Fibroblast of skin of scalp (primary cell): ENCODE measurements at regions not wholly inside any gene's neighbourhood (a gene's known extent, or its start where the extent isn't known, plus 50 kb on each side); places are given as distances from the start of the nearest gene placed in this dataset.

ENCODE experiments used
- DNase-seq: peaks from one replicate; pipeline ENCODE4 v3.0.0-alpha.2; 2013

DNA sequence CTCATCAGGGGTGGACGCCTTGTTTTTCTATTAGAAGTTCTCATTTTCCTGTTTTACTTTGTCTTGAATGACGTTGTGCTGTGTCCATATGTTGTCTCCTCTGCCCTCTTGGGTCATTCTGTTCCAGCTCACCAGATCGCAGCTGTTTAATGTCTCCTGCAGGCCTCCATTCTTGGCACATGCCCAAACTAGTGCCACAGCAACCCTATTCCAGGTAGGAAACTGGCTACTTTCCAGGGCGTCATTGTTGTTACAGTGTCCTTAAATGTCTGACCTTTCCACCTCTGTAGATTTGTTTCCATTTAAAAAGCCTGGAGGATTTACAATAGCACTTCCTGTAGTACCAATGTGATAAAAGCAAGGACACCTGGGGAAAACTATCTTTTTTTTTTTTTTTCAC is 500.7 kb downstream of the METTL4 start:
- no peak for DNase-seq

DNA sequence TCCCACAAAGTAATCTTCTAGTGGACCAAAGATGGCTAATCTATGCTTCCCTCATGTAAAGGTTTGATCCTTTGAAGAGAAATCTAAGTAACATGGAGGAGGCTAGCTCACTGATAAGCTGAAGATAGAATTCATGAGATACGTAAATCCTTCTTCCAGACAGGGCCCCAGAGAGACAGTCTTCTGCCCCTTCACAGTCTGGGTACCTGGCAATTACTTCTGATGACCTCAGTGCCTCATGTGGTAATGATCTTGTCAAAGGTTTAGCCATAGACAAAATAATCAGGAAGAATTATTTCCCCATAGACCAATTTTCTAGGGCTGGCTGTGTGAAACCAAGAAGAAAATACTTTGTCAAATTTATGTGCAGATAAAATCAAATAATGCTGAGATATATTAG is 495.8 kb downstream of the METTL4 start:
- no peak for DNase-seq

DNA sequence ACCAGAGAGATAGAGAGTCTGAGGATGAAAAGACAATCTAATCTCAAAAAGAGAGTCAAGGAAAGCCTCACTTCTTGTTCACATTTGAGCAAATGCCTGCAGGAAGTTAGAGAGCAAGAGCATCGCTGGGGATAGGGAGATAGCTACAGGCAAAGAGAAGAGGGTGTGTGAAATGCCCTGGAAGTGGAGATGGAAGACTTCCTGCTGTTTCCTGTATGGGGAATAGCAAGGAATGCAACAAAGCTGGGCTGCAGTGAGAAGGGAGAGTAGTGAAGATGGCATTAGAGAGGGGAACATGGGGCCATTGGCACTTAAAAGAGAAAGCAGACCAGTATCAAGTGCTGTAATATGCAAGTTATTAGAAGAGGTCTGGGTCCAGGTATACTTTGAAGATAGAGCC is 488.6 kb downstream of the METTL4 start:
- DNase-seq, result no peak

DNA sequence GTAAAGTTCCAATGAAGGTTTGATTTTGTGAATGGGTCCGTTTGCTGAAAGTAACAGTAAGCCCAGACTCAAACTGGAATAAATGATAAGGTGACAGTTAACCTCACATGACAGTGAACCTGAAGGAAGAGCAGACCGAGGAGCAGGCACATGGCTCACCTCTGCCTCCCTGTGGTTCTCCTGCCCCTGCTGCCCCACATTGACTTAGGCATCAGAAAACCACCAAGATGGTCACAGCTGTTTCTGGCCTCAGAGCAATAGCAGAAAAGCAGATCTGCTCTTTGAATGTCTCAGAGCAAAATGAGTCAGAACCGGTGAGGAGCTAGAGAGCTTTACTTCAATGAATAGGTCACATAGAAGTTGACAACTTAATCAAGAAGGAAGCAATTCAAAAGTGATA is 487.6 kb downstream of the METTL4 start:
- no peak for DNase-seq

DNA sequence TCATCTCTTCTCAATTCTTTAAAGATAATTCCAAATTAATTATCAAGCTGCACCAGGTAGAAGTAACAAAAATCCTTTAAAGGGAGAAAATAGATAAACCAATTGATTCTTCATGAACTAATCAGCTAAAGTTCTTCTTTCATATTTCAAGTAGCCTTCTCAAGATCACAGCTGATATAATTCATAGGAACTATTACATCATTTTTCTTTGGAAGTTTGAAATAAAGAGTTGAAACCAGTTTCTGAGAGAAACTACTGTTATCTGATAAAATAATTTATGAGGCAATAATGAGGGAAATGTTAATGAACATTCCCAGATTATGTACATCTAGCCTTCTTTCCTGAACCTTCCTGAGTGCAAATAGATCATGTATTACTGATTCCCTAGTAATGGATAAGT is 484.9 kb downstream of the METTL4 start:
- DNase-seq, result no peak

DNA sequence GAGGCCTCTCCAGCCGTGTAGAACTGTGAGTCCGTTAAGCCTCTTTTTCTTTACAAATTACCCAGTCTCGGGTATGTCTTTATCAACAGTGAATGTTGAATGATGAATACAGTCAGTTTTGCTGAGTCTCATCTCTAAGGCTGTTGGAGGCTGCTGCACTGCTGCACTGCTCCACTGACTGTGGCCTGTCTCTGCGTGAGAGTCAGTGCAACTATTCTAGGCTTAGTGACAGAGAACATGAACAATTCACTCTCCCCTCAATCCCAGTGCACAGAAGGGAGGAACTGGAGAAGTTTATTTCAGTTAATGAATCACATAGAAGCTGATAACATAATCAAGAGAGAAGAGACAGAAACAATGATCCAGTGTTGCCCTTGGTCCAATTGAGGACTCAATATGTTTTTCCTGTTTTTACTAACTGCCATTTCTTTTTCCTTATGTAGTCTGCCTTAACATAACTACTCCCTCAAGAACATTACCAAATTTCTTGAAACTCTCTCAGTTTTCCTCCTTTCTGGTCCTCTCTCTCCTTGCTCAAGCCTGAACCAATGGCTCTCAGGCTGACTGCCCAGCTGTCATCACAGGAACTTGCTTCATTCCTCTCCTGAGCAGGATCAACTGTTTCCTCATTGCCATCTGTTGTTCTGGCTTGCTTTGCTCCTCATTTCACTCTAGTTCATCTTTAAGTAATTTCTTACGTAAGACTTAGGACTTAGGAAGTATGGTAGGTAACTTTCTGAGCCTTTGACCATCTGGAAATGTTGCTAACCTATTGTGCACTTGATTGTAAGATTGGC is 483.2 kb downstream of the METTL4 start:
- no peak for DNase-seq

DNA sequence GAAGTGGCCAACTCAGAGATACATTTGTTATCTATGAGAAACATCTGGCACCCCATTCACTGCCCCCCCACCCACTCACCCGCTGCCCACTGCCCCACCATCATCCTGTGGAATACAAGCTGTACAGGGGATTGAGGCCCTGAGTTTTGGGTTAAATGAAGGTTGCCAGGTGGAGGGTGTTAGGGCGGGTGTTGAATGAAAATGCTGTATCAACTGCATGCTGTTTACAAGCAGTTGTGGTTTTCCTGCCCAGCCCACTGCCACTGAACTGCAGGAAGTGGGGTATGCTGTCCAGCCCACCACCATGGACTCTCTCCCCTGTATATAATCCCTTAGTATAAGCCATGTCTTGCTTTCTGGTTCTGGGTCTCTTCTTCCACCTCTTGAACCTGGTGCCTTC is 481.9 kb downstream of the METTL4 start:
- DNase-seq, result no peak

DNA sequence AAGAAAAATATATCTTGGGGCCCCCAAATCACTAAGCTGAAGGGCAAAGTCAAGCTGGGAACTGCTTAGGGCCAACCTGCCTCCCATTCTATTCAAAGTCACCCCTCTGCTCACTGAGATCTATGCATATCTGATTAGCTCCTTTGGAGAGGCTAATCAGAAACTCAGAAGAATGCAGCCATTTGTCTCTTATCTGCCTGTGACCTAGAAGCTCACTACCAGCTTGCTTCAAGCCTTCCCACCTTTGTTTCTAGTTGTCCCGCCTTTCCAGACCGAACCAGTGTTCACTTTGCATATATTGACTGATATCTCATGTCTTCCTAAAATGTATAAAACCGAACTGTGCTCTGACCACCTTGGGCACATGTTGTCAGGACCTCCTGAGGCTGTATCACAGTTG is 479.4 kb downstream of the METTL4 start:
- DNase-seq, result no peak

DNA sequence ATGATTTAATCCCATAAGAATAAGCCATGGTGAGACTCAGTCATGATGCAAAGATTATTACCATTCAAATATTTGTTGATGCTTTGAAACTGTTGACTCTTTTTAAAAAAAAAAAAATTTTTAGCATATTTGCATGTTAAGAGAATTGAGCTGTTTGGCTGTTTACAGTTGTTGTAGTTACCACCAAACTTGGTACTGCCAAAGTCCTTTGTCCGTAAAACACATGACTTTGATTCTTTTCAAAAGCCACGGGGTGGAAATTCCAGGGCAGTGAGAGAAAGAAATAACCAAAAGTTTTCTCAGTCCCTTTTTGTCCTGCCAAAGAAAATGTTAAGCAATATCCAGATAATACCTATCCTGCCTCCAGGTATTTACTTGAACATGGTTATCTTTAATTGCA is 474.8 kb downstream of the METTL4 start:
- DNase-seq, result no peak

DNA sequence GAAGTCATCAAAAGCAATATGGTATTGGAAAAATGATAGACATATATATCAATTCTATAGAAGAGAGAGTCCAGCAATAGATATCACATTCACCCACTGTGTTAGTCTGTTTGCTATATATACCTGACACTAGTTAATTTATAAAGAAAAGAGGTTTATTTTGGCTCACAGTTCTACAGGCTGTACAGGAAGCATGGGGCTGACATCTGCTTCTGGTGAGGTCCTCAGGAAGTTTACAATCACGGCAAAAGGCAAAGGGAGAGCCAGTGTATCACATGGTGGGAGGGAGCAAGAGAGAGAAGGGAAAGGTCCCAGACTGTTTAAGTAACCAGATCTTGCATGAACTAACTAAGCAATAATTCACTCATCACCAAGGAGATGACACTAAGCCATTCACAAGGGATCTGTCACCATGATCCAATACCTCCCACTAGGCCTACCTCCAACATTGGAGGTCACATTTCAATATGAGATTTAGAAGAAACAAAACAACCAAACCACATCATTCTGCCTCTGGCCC is 470.6 kb downstream of the METTL4 start:
- DNase-seq, result no peak

DNA sequence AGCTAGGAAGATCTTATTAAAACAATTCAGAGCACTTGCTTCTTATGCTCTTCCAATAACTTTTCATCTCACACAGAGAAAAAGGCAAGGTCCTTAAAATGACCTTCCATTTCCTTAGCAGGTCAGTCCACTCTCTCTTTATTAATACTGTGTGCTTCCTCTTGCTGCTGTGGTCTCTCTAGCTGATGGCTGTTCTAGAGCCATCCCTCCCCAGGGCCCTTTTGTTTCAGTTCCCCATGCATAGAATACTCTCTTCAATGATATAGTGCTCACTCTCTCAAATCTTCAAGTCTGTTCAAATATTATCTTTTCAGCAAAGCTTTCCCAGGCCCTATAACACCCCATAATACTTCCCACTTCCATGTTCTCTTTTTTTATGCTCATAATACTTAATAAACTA is 469.3 kb downstream of the METTL4 start:
- no peak for DNase-seq

DNA sequence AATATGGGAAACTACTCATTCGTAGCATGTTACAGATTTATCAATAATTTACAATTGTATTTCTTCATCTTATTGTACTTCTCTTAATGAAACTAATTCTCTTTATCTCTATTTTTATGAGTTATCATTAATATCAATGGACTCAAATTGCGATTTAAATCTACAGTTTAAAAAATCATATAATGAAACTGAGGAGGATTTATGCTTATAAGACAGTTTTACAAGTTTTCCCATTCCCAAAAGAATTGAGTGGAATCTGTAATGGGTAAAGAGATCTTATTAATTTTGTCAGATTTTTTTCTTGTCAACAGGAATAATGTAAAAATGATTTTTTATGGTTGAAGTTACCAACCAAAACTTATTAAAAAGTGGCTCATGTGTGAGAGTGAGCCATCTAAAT is 468.0 kb downstream of the METTL4 start:
- no peak for DNase-seq

DNA sequence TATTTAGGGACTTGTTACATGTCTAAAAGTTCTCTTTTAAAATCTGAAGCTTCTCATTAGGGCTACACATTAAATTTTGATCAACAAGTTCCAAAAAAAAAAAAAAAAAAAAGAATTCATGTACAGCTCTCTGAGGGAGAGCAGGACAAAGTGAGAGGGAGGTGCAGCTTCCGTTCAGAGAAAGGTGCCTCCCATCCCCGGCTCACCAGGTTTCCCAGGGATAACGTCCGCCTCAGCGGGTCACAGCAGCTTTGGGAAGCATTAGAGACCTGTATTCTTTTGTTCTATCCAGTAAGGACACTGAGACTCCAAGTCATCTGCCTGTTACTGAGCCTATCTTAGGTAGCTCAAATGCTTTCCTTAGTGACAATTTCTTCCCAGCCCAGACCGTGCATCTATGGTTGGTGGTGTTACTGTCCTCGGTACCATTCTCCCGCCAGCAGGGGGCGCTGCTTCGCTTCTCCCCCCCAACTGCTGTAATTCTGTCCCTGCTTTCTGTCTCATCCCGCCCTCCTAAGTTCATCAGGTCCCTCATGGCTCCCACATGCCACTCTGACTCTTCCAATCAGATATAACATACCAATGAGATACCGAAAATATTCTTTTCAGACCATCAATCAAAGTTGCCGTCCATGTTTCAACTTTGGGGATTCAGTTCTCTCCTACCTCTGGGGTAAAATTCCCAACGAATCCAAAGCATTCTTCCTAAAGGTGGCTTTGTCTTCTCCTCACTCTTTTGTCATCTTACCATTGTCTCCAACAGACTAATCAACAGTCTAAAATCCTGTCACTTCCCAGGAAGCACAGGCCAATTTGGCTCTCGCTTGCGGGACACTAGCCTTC is 466.5 kb downstream of the METTL4 start:
- DNase-seq, result peak; percentile 58

DNA sequence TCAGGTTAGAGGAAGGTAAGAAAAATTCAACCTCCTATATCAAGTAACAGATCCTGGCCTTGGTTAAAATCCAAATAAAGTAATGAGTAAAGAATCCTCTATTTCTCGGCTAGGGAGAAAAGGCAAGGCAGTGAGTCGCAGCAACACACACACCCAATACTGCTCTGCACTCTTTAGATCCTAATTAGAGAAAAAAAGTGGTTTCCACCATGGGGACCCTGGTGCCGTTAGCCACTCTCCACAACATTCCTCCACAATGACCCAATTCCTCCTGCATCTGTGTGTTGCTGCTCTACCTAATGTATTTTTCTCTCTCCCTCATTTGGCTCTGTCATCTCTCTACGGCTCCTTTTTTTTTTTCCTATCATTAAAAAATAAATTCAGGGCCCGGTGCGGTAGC is 462.7 kb downstream of the METTL4 start:
- DNase-seq, result peak; percentile 72

DNA sequence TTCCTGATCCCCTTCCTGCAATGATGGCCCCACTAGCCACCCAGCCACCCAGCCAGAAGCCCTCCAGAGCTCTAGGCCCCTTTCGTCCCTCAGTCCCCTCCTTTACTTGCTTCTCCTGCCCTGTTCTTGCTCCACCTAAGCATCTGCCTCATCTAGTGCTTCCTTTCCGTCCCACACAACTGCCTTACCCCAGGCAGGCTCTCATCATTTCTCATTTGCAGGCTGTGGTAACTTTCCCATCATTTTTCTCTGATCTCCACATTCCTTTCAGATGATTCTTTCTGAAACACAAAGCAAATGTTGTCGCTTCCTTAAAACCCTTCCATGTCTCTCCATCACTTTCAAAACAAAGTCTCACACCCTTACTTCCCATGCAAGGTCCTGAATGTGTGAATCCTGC is 459.8 kb downstream of the METTL4 start:
- peak; percentile 61 for DNase-seq

DNA sequence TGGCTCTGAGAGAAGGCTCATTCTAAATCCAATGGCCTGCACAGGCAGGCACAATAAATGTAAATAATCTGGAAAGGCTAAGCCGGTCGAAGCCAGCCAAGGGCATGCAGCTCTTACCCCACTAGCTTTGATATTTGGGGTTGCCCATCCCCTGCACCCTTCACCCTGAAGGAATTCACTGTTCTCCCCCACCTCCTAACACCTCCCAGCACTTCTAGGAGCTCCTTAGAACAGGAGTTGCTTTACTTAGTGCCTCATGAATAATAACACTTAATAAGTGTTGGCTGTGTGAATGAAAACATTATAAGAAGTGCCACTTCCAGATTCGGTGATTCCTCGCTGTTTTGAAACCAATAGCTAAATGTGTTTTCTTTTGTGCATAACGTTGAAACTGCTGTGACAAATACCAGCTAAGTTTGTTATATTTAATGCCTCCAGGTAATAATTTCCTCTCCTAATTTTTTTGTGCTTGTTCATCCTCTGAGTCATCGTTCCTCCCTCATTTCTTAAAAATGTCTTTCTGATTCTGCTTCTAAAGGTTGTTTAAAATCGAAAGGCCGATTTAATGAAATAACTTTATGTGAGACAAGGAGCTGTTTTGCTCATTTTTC is 458.8 kb downstream of the METTL4 start:
- DNase-seq, result no peak

DNA sequence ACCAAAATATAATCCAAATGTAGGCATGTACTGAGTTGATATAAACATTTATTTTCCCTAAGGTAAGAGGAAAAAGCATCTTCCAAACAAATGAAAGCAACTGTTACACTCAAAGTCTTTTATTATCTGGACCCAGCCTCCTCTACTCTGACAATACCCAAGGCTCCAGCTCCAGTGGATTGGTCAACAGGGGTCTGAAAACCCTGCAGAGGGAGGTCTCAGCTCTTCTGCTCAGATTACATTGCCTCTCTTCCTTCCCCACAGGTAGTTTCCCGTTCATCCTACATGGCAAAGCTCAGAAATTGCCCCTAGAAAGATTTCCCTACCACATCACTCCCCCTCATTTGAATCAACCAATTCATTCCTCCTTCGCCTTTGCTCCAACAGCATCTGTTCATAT is 457.0 kb downstream of the METTL4 start:
- DNase-seq, result no peak

DNA sequence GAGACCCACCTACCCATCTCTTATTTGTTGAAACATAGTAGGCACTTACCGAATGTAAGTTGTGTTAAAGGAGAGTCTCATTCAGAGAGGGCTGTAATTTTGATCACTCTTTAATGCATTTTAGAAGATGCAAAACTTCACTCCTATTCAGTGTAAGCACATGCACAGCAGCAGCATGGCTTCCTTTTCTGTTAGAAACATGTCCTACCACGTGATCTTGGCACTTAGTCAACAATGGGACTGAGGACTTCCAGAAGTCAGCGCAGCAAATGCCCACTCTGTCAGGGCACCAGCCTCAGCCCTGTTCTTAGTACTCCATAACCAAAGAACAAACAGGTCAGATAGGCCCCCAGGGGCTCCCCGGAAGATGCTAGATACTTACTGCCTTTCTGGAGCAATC is 456.5 kb downstream of the METTL4 start:
- no peak for DNase-seq

DNA sequence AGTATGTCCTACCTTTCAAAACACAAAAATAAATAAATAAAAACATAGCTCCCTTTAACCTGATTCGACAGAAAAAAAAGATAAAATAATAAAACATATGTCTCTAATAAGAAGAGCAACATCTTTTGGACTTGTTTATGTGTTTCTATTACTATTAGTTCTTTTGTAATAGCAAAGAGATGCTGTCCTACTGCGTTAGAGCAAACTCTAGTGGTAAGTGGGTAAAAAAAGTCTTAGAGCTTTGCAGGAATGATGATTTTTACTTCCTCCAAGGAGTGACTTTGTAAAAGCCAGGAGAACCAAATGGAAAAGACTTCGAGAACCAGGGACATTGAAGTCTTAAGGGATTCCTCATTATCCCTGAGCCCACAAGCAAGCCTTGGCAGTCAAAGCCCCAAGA is 450.1 kb downstream of the METTL4 start:
- no peak for DNase-seq

DNA sequence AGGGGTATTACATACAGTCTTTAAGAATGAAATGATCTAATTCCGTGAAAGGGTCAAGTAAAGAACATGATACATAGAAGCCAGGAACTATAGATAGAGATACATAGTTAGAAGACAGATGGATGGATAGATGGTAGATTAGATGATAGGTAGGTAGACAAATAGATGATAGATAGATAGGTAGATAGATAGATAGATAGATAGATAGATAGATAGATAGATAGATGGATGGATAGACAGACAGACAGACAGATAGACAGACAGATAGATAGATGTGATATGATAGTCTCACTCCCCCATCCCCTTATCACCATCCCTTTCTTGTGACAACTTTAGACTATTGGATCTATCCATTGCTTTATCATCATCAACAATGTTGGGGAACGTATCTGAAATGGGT is 448.2 kb downstream of the METTL4 start:
- DNase-seq, result no peak

DNA sequence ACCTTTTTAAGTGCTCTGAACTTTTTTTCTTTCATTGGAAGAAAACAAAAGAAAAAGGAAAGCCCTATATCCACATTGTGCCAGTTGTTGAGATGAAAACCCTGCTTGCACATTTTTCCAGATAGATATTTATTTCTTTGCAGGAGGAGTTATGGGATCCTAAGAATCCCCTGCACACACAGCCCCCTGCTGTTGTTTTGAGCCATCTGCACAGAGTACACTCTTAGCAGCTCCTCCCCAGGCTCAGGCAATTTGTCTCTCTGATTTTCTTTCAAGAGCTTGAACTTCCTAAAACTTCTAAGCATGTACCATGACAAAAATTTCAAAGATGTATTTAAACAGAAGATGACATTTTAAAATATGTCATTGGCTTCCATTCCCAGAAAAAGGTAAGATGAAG is 436.9 kb downstream of the METTL4 start:
- no peak for DNase-seq

DNA sequence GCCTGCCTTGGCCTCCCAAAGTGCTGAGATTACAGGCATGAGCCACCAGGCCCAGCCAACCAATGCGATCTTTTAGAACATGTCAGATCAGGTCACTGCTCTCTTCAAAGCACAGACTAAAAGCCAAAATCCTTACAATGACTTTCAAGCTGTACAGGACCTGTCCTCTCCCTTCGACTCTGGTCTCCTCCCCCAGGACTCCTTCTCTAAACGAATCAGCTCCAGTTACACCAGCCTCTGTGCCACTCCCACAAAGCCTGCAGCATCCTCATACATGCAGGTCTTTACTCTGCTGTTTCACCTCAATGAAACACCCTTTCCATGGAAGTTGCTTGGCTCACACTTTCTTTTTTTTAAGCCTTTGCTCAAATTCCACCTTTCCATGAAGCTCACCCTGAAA is 436.0 kb downstream of the METTL4 start:
- no peak for DNase-seq

DNA sequence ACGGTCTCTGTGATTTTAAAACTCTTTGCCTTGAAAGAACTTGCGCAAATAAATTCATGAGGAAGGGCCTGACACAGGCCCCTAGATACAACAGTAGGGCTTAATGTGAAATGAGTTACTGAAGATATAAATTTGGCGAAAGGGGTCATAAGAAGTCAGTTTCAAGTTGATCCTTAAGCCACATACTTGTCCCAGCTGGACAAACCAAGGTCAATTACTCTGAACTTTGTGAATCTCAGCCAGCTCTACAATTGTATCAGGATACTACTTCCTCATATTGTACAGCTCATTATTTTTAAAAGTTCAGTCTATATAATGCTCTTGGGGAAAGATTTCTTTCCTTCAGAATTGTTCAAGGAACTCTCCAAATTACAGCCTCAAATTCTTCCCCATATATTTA is 432.8 kb downstream of the METTL4 start:
- no peak for DNase-seq

DNA sequence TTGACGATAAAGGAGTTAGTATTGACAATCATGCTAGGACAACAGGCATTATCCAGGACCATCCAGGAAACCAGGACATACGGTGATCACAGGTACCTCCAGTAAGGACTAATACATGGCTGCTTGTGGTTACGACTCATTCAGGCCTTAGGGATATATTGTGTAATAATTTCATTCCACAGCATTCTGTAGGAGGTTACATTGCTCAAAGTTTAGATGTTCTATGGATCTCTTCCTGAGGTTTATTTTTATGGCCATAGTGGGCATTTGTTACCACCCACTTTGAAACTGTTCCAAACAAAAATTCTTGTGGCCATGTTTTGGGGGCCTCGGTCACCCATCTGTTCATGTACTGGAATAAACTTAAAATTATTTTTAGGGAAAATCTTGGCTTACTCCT is 431.6 kb downstream of the METTL4 start:
- DNase-seq, result peak; percentile 50
